G401.6 (cell line): ENCODE measurements at regions not wholly inside any gene's neighbourhood (a gene's known extent, or its start where the extent isn't known, plus 50 kb on each side); places are given as distances from the start of the nearest gene placed in this dataset.

Source experiments
- FAIRE-seq: peaks from 2 replicates; lab custom pipeline; 2012; peaks lifted over from hg19 to GRCh38; lab: Jason Lieb, UNC

GRCh38 chr4:60800701-60801100, 399.4 kb upstream of the ADGRL3 start:
- no peak for FAIRE-seq

GRCh38 chr4:60805500-60806313, 394.4 kb upstream of the ADGRL3 start:
- FAIRE-seq: no peak

GRCh38 chr4:60808726-60809485, 391.2 kb upstream of the ADGRL3 start:
- FAIRE-seq: no peak

- no peak for FAIRE-seq
Observed at GRCh38 chr4:60809486-60809800, 390.7 kb upstream of the ADGRL3 start.

DNA sequence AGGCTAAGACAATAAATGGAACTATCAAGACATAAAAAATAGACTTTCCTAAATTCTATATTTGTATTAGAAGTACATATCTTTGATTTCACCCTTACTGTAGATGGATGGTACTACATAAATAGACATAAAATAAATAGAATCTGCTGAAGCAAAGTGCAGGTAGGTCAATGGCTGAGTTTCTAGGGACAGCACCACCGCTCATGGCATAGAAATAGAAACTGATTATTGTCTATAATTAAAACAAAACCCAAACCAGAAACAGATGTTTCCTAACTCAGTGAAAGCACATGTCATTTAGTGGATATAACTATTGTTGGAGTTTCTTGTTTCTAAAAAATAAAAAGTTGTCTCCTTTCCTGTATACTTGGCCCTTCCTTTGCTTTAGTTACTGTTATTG, 387.3 kb upstream of the ADGRL3 start:
- FAIRE-seq: no peak

GRCh38 chr4:60814549-60814948, 385.6 kb upstream of the ADGRL3 start:
- FAIRE-seq: no peak

DNA sequence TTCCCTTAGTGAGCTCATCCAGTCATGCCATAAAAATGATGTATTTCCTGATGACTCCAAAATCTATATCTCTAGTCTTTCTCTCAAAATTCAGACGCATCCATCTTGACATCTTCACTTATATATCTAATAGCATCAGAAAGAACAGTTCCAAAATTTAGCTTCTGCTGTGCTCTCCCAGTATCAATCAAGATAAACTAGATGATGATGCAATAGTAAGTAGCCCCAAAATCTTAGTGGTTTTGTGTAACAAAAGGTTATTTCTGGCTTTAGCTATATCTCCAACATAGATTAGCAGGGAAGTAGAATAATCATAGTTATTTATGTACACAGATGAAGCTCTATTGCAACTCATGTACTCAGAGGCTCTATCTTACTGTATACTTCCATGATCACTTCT, 382.5 kb upstream of the ADGRL3 start:
- FAIRE-seq: no peak

DNA sequence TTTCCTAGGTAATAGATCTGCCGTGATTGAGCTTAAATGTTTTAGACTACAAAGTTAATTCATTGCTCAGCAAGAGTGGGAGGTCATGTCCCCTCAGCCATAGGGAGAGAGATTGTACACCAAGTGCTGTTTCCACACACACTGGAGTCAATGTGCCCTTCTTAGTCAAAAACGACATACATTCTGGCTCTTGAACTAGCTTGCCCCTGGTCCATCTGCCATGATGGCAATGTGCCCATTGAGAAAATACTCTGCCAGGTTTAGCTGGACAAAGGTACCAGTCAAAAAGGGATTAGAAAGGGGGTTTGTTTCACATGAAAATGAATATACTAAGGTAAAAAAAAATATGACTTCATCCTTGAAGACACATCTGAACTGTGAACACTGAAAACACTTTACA, 377.1 kb upstream of the ADGRL3 start:
- no peak for FAIRE-seq

DNA sequence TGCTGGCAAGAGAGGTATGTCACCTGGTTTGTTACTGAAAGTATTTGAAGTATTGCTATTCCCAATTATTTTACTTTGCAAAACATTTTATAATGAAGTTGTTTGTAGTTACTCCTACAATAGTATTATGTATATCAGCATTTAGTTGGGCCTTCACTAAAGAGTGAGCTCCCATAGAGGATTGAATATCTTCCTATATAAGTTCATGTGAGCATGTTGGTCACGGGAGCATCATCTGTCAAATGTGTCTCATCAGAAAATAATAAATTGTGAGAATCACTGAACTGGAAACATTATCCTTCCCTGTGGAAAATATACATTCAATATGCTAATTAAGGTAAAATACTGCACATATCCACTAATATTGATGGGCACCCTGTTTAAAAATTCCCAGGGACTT, 360.1 kb upstream of the ADGRL3 start:
- FAIRE-seq: no peak

- FAIRE-seq: no peak
Observed at GRCh38 chr4:60846678-60847077, 353.4 kb upstream of the ADGRL3 start.

DNA sequence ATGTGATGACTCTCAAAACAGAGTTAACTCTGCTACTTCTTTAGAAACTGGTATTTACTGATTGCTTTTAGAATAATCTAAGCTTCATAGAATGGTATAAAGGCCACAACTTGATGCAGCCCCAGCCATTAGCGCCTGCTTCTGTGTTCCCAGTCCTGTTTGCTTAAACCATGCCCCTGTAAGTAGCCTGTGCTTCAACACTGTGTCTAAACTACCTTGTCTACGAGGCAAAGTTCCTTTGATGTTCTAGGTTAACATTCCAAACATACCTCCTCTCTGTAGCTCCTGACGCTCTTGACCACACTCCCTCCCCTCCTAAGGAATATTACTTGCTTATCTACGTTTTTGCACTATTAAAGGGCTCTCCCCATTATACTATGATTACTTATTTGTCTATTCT, 352.5 kb upstream of the ADGRL3 start:
- FAIRE-seq: no peak

GRCh38 chr4:60857130-60857753, 342.9 kb upstream of the ADGRL3 start:
- FAIRE-seq: no peak

DNA sequence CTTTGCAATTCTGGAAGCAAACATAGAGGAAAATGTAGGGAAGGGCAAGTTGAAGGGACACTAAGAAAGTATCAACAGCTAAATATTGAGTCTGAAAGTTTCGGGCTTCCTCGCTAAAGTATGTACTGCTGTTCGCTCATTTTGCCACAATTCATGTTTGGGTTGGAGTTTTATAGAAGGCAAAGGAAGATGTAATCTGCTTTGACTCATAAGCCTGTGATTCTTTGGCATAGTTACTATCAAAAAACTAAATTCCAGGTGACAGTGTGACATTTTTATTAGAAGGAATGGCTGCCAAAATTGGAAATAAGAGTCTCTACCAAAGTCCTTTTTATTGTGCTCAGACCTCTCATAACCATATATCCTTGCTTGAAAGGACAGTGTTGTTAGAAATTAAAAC, 336.7 kb upstream of the ADGRL3 start:
- no peak for FAIRE-seq

DNA sequence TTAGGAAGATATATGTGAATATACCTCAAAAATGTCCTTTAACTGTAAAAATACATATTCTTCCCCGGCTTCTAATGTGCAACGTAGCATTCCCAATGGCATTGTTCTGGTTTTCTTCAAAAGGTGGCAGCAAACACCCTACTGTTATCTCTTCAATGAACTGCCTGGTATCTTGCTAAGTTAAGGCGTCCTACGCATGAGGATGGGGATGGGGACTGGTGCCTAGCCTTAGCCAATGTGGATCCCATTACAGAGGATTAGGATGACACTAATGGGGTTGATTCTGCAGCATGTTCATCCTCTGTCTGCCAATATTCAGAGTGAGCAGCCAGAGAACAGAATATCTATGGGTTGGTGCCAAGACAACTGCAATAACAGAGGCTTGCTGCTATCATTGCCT, 334.9 kb upstream of the ADGRL3 start:
- no peak for FAIRE-seq

- no peak for FAIRE-seq
Observed at GRCh38 chr4:60868232-60868960, 331.7 kb upstream of the ADGRL3 start.

DNA sequence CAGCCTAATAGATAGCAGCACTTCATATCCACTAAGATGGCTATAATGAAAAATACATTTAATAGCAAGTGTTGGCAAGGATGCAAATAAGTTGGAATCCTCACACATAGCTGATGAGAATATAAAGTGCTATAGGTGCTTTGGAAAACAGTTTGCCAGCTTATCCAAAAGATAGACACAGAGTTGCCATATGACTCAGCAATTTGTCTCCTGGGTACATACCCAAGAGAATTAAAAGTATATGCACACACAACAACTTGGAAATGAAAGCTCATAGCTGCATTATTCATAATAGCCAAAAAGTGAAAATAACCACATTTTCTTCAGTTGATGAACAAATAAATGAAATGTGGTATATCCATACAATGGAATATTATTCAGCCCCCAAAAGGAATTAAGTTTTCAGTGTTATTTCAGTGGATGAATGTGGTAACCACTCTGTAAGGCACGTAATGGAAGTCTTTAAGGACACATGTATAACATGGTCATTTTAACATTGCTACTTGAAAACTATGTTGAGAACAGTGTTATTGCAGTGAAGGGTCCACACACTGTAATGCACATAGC, 320.9 kb upstream of the ADGRL3 start:
- no peak for FAIRE-seq

GRCh38 chr4:60884587-60884986, 315.5 kb upstream of the ADGRL3 start:
- no peak for FAIRE-seq

DNA sequence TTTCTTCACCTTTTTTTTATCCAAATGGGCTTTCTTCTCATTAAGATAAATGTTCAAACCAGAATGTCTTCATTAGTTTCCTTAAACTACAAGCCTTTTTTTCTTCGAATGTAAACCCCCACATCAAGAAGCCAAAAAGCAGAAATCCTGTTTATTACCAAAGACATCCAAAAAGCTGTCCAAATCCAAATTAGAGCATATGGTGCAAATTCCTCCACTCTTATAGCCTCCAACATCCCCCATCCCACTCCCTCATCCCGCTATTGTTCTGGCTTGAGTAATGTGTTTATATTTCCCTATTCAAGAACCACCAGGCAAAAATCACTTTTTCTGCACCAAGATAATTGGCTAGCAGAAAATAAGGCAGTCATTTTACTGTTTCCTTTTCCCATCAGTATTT, 315.1 kb upstream of the ADGRL3 start:
- FAIRE-seq: no peak

DNA sequence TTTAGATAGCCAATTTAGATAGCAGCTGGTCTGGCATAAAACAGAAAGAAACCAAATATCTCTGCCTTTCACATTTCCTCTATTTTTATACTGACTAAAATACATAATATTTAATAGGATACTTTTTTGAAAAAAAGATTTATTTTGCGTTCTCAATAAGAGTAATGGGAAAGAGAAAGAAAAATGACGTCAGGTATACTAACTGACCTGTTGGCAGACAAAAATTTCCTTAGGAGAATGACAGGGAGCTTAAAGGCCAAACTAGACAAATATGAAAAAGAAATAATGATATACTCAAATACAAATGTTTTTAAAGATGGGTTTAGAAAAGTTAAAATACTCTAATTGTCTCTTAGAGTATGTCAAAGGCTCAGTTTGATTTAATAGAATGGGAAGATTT, 309.4 kb upstream of the ADGRL3 start:
- no peak for FAIRE-seq

GRCh38 chr4:60891947-60892346, 308.2 kb upstream of the ADGRL3 start:
- FAIRE-seq: no peak

GRCh38 chr4:60897415-60897814, 302.7 kb upstream of the ADGRL3 start:
- no peak for FAIRE-seq

GRCh38 chr4:60905162-60905561, 295.0 kb upstream of the ADGRL3 start:
- FAIRE-seq: no peak

- FAIRE-seq: no peak
Observed at GRCh38 chr4:60911127-60911526, 289.0 kb upstream of the ADGRL3 start.
